ENCODE measurements at regions not wholly inside any gene's neighbourhood (a gene's known extent, or its start where the extent isn't known, plus 50 kb on each side); places are given as distances from the start of the nearest gene placed in this dataset.

DNA sequence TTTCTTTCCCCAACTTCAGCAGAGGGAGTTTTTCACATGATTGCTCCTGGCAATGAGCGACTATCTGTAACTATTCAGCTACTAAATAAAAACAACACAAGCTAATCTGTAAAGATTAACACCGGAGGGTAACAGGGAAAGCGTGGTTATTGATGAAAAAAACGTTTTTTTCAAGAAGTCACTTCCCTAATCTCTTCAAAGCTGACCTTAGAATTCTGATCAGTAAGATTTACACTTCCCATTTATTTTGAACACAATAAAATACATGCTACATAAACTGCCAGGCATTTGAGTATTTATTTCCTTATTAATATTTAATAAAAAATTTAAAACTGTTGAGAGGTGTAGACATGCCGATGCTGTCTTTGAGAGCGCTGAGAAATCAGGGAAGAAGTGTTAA is 207.4 kb upstream of the HDAC4 start (continued):
- TF ChIP-seq, protein P1, sequence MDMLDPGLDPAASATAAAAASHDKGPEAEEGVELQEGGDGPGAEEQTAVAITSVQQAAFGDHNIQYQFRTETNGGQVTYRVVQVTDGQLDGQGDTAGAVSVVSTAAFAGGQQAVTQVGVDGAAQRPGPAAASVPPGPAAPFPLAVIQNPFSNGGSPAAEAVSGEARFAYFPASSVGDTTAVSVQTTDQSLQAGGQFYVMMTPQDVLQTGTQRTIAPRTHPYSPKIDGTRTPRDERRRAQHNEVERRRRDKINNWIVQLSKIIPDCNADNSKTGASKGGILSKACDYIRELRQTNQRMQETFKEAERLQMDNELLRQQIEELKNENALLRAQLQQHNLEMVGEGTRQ (CRISPR knock-in tag; IDR thresholded peaks at IDR 0.05): no peak
- TF ChIP-seq ZFP36 (IDR thresholded peaks at IDR 0.05; ENCODE audit: low read depth, low read length, partially characterized antibody) (no peak), ZZZ3 (IDR thresholded peaks at IDR 0.05) (no peak)
- TF ChIP-seq, protein P2, sequence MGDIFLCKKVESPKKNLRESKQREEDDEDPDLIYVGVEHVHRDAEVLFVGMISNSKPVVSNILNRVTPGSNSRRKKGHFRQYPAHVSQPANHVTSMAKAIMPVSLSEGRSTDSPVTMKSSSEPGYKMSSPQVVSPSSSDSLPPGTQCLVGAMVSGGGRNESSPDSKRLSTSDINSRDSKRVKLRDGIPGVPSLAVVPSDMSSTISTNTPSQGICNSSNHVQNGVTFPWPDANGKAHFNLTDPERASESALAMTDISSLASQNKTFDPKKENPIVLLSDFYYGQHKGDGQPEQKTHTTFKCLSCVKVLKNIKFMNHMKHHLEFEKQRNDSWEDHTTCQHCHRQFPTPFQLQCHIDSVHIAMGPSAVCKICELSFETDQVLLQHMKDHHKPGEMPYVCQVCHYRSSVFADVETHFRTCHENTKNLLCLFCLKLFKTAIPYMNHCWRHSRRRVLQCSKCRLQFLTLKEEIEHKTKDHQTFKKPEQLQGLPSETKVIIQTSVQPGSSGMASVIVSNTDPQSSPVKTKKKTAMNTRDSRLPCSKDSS (IDR thresholded peaks at IDR 0.05; ENCODE audit: low read depth, partially characterized antibody): no peak
- TF ChIP-seq, protein P3, sequence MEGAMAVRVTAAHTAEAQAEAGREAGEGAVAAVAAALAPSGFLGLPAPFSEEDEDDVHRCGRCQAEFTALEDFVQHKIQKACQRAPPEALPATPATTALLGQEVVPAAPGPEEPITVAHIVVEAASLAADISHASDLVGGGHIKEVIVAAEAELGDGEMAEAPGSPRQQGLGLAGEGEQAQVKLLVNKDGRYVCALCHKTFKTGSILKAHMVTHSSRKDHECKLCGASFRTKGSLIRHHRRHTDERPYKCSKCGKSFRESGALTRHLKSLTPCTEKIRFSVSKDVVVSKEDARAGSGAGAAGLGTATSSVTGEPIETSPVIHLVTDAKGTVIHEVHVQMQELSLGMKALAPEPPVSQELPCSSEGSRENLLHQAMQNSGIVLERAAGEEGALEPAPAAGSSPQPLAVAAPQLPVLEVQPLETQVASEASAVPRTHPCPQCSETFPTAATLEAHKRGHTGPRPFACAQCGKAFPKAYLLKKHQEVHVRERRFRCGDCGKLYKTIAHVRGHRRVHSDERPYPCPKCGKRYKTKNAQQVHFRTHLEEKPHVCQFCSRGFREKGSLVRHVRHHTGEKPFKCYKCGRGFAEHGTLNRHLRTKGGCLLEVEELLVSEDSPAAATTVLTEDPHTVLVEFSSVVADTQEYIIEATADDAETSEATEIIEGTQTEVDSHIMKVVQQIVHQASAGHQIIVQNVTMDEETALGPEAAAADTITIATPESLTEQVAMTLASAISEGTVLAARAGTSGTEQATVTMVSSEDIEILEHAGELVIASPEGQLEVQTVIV (CRISPR knock-in tag; IDR thresholded peaks at IDR 0.05; ENCODE audit: borderline replicate concordance): no peak
- TF ChIP-seq, protein P4, sequence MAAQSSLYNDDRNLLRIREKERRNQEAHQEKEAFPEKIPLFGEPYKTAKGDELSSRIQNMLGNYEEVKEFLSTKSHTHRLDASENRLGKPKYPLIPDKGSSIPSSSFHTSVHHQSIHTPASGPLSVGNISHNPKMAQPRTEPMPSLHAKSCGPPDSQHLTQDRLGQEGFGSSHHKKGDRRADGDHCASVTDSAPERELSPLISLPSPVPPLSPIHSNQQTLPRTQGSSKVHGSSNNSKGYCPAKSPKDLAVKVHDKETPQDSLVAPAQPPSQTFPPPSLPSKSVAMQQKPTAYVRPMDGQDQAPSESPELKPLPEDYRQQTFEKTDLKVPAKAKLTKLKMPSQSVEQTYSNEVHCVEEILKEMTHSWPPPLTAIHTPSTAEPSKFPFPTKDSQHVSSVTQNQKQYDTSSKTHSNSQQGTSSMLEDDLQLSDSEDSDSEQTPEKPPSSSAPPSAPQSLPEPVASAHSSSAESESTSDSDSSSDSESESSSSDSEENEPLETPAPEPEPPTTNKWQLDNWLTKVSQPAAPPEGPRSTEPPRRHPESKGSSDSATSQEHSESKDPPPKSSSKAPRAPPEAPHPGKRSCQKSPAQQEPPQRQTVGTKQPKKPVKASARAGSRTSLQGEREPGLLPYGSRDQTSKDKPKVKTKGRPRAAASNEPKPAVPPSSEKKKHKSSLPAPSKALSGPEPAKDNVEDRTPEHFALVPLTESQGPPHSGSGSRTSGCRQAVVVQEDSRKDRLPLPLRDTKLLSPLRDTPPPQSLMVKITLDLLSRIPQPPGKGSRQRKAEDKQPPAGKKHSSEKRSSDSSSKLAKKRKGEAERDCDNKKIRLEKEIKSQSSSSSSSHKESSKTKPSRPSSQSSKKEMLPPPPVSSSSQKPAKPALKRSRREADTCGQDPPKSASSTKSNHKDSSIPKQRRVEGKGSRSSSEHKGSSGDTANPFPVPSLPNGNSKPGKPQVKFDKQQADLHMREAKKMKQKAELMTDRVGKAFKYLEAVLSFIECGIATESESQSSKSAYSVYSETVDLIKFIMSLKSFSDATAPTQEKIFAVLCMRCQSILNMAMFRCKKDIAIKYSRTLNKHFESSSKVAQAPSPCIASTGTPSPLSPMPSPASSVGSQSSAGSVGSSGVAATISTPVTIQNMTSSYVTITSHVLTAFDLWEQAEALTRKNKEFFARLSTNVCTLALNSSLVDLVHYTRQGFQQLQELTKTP (IDR thresholded peaks at IDR 0.05; ENCODE audit: low read depth in 1 of 2, partially characterized antibody in 2 of 2): no peak
- TF ChIP-seq, protein P5, sequence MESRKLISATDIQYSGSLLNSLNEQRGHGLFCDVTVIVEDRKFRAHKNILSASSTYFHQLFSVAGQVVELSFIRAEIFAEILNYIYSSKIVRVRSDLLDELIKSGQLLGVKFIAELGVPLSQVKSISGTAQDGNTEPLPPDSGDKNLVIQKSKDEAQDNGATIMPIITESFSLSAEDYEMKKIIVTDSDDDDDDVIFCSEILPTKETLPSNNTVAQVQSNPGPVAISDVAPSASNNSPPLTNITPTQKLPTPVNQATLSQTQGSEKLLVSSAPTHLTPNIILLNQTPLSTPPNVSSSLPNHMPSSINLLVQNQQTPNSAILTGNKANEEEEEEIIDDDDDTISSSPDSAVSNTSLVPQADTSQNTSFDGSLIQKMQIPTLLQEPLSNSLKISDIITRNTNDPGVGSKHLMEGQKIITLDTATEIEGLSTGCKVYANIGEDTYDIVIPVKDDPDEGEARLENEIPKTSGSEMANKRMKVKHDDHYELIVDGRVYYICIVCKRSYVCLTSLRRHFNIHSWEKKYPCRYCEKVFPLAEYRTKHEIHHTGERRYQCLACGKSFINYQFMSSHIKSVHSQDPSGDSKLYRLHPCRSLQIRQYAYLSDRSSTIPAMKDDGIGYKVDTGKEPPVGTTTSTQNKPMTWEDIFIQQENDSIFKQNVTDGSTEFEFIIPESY (CRISPR knock-in tag; IDR thresholded peaks at IDR 0.05): no peak
